Middle frontal gyrus (tissue), 1 donor: ENCODE measurements at regions not wholly inside any gene's neighbourhood (a gene's known extent, or its start where the extent isn't known, plus 50 kb on each side); places are given as distances from the start of the nearest gene placed in this dataset.

Experiments
- DNase-seq: peaks from one replicate; pipeline ENCODE4 v3.0.0-alpha.2; 2015; ENCODE audit warnings: low spot score; ENCODE audit errors: extremely low spot score

- no peak for DNase-seq
Measured at GRCh38 chr3:68059628-68060152, 405.3 kb upstream of the SUCLG2 start.

DNA sequence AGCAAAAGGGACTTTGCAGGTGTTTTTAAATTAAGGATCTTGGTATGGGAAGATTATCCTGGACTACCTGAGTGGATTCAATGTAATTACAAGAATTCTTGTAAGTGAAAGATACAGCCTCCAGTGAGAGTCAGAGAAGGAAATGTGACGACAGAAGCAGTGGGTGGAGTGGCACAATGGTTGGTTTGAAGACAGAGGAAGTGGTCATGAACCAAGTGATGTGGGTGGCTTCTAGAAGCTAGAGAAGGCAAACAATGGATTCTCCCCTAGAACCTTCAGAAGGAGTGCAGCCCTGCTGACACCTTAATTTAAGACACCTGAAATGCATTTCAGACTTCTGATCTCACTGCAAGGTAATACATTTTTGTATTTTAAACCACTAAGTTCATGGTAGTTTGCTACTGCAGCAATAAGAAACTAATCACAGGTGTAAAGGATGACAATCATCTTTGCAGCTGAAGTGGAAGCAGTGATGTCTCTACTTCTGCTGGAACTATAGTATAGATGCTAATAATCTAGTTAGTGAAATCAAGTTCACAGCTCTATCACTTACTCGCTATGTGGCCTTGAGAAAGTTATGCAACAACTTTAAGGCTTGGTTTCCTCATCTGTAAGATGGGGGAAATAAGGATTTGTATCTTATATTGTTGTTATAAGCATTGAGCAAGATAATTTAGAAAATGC is 403.4 kb upstream of the SUCLG2 start:
- DNase-seq: no peak

- DNase-seq: no peak
Measured at GRCh38 chr3:68056556-68056955, 402.1 kb upstream of the SUCLG2 start.

- no peak for DNase-seq
Measured at GRCh38 chr3:68055215-68055614, 400.8 kb upstream of the SUCLG2 start.

DNA sequence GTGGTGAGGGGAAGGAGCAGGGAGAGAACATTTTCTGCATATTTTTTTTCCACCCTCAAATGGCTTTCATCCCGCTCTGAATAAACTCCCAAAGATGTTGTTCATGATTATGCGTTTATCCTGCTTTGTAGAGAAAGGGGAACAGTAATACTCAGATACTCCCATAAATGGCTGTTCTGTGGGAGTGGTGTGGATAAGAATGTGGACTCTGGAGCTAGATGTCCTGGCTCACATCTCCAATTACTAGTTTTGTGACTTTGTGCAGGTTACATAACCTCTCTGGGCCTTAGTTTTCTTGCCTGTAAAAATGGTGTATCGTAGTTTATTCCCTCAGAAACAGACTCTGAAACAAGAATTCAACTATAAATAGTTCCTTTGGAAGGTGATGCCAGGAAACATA is 395.4 kb upstream of the SUCLG2 start:
- no peak for DNase-seq

GRCh38 chr3:68045976-68046375 is 391.6 kb upstream of the SUCLG2 start:
- DNase-seq: no peak

DNA sequence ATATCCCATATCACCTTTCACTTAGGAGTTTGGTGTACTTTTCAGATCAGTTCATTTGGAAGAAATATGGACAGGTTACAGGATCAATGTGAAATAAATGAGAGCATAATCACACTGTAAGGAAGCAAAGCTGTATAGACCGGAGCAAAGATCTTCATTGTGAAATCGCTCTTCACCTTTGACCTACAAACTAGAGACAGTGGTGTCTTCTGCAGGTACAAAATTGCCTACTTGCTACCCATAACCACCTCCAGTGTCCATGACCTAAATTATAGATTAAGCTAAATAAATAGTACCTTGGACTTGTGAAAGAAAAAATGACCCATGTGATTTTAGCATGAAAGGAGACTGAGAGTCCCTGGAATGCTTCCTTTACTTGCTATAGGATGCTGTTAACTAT is 379.5 kb upstream of the SUCLG2 start:
- DNase-seq: no peak

DNA sequence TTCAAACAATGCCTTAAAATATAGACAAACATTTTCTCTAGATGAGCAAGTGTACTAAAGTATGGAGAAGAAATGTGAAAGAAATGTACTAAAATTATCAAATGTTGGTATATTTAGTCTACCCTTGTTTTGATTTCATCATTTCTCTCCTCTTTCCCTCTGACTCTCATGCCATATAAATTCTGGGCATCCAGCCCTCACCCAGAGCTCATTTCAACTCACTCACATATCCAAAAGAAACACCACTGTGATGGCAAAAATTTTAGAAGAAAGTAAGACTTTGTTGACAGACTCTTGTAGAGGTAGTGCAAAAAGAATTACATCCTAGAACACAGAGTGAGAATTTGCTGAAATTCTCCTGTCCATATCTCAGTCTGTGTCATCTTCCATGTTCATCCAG is 377.8 kb upstream of the SUCLG2 start:
- DNase-seq: no peak

DNA sequence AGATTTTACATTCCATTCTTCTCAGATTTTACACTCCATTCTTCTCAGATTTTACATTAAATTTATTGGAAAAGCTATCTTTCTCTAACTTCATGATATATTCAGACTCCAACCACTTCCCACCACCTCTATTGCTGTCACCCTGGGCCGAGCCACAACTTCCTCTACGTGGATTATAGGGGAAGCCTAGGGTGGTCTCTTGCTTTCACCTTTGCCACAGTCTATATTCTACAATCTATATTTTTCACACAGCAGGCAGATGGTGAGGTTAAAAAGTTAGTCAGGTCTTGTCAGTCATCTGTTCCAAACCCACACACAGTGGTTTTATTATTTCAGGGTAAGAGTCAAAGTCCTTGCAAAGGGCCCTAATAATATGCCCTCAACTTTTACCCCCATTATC is 370.8 kb upstream of the SUCLG2 start:
- no peak for DNase-seq

- no peak for DNase-seq
Measured at GRCh38 chr3:68019876-68020275, 365.5 kb upstream of the SUCLG2 start.

- DNase-seq: no peak
Measured at GRCh38 chr3:68018275-68018674, 363.9 kb upstream of the SUCLG2 start.

GRCh38 chr3:68017069-68017468 is 362.7 kb upstream of the SUCLG2 start:
- no peak for DNase-seq

- no peak for DNase-seq
Measured at GRCh38 chr3:68009900-68010299, 355.5 kb upstream of the SUCLG2 start.

GRCh38 chr3:68007621-68008226 is 353.3 kb upstream of the SUCLG2 start:
- DNase-seq: no peak

GRCh38 chr3:68006646-68007045 is 352.2 kb upstream of the SUCLG2 start:
- DNase-seq: no peak

DNA sequence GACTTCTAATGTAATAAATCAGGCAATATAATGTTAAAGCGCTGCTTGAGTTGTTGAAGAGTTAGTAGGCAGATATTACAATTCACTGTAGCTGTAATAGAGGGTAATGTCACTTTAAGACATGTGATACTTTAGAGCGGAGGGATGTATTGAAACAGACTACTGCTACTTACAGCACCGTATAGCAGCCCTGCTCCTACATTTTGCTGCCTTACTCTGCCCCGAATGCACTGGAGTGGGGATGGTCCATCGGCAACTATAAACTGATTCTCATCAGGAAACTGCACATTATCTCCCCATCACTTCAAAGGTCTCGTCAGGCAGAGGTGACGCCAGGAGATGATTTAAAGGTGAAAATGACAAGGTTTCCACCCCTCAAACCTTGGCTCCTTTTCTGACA is 349.7 kb upstream of the SUCLG2 start:
- DNase-seq: no peak

- no peak for DNase-seq
Measured at GRCh38 chr3:67998281-67998680, 343.9 kb upstream of the SUCLG2 start.

DNA sequence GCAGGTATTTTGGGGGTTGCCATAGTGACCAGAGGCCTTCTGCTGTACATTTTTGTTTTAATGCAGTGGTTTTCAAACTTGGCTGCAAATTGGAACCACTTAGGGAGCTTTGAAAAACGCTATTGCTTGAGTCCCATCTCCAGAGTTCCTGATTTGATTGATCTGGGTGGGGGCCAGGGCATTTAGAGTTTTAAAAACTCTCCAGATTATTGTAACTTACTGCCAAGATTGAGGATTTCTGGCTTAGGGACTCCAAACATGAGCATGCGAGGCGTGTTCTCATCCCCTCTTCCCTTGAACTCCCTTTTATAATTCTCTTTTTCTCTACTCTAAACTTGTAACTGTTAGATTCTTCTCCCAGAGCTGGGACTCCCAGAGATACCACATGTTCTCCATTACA is 340.8 kb upstream of the SUCLG2 start:
- DNase-seq: no peak

DNA sequence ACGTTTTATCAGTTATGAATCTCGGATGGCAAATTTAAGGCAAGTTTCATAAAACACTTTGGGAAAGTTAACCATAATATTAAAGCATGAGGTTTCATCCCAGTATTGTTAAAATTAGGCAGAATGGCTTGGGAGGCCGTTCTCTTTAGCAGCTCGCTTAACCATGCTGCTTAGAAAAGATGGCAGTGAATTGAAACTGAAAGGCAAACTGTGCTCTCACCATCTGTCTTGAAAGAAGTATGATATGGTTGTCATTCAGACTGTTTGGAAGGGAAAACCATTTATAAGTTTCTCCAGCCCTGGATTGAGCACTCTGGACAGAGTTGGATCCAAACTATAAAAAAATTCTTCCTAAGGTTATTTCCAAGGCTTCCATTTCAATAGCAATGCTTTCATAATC is 332.3 kb upstream of the SUCLG2 start:
- DNase-seq: no peak

DNA sequence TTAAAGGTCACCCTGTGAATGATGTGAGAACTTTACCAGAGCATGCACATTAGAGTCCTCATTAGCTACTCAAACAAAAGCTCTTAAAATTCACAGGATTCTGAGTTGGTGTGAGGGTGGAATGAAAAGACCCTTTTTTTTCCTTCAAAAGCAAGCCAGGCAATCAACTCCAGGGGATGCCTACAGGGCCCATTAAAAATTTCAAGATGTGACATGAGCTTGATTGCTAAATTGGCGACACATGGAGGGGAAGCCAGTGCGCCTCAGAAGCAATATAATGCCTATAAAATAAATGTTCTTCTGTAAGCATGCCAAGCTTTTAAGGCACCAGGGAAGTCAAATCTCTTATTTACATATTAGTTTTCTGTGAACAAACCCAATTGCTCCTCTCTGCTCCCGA is 328.8 kb upstream of the SUCLG2 start:
- no peak for DNase-seq

- no peak for DNase-seq
Measured at GRCh38 chr3:67981077-67981476, 326.7 kb upstream of the SUCLG2 start.

DNA sequence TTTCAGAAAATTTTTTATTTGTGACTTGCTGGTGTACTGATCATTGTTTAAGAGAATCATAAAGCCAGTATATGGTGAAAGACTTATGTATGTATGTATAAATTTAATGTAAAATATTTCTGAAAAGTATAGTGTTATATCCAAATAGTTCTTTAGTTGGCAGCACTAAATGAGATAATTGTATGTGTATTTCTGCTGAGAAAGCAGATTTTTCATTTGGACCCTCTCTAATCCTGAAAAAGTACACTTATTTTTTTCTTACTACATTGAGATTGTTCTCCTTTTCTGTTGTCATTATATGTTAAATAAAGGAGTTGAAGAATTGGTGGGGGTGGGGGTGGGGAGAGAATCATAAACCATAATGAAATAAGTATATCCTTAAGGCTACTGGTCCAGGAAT is 324.9 kb upstream of the SUCLG2 start:
- DNase-seq: no peak

GRCh38 chr3:67977762-67978161 is 323.4 kb upstream of the SUCLG2 start:
- no peak for DNase-seq
